ENCODE measurements at regions not wholly inside any gene's neighbourhood (a gene's known extent, or its start where the extent isn't known, plus 50 kb on each side); places are given as distances from the start of the nearest gene placed in this dataset.

DNA sequence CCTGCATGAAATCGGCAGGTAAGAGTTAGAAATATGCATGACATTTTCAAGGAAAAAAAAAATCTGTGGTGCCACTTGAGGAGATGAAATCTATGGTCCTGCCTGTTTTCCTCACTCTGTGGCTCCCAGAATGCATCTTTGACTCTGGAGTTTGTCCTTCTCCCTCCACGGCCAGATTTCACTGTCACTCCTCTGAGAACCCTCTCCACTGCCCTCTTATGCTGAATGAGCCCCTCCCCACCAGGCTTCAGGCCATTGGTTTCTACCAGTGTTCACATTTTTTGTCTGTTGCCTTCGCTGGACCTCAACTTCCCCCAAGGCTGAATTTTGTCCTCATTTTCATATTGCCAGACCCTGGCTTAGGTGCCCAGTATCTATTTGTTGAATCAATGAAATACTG lies 235.0 kb downstream of the ZIC5 start:
- TF ChIP-seq CTCF (conservative IDR thresholded peaks at IDR 0.05) (no peak), ZFX (IDR thresholded peaks at IDR 0.05) (no peak)

Data from C4-2B (cell line).